OCI-LY1 (cell line): ENCODE measurements at regions not wholly inside any gene's neighbourhood (a gene's known extent, or its start where the extent isn't known, plus 50 kb on each side); places are given as distances from the start of the nearest gene placed in this dataset.
"Not testable (repeated sequence)": the region's sequence is repeated elsewhere in the genome, so short reads cannot be mapped to it uniquely, and the experiment has no call there.

Source experiments
- H2AFZ ChIP-seq: fragments of 200-600 bp; sonication (generic), shearing (Covaris generic); 2 replicates; pipeline ENCODE4 v1.6.0; 2014; ENCODE audit warnings: antibody characterized with exemption, mild to moderate bottlenecking, low read length
- H3F3A ChIP-seq: fragments of 200-600 bp; sonication (generic), shearing (Covaris generic); 2 replicates; pipeline ENCODE4 v1.6.0; 2014; ENCODE audit warnings: mild to moderate bottlenecking, antibody characterized with exemption, low read length, moderate library complexity; ENCODE audit not compliant: insufficient read depth
- H3K27ac ChIP-seq: fragments of 200-600 bp; sonication (generic); 2 replicates; pipeline ENCODE4 v1.5.1; 2014; ENCODE audit warnings: low read length, mixed run types, mild to moderate bottlenecking, low read depth; ENCODE audit not compliant: poor library complexity, severe bottlenecking
- H3K27me3 ChIP-seq: fragments of 200-600 bp; sonication (generic); 2 replicates; pipeline ENCODE4 v1.6.0; 2014; ENCODE audit warnings: antibody characterized with exemption, mild to moderate bottlenecking, low read length, moderate library complexity; ENCODE audit not compliant: insufficient read depth
- H3K36me3 ChIP-seq: fragments of 200-600 bp; sonication (generic); 2 replicates; pipeline ENCODE4 v1.6.1; 2014; ENCODE audit warnings: mild to moderate bottlenecking, antibody characterized with exemption, low read length, moderate library complexity, mixed read lengths; ENCODE audit not compliant: insufficient read depth
- H3K4me1 ChIP-seq: fragments of 200-600 bp; sonication (generic); 2 replicates; pipeline ENCODE4 v1.5.1; 2014; ENCODE audit warnings: mild to moderate bottlenecking, low read length, moderate library complexity; ENCODE audit not compliant: insufficient read depth, severe bottlenecking
- H3K4me2 ChIP-seq: fragments of 200-600 bp; sonication (generic), shearing (Covaris generic); 2 replicates; pipeline ENCODE4 v1.6.1; 2014; ENCODE audit warnings: low read length
- H3K4me3 ChIP-seq: fragments of 200-600 bp; sonication (generic); 2 replicates; pipeline ENCODE4 v1.5.1; 2014; ENCODE audit warnings: low read length, low read depth, mild to moderate bottlenecking, mixed read lengths; ENCODE audit not compliant: poor library complexity, severe bottlenecking
- H3K79me2 ChIP-seq: fragments of 200-600 bp; shearing (Covaris generic); 2 replicates; pipeline ENCODE4 v1.6.1; 2016; ENCODE audit warnings: mixed run types, low read length, mixed read lengths; ENCODE audit not compliant: insufficient read depth
- H3K9ac ChIP-seq: fragments of 200-600 bp; sonication (generic), shearing (Covaris generic); 2 replicates; pipeline ENCODE4 v1.6.1; 2014; ENCODE audit warnings: mild to moderate bottlenecking, low read length, mixed read lengths
- H3K9me2 ChIP-seq: fragments of 200-600 bp; sonication (generic), shearing (Covaris generic); 2 replicates; pipeline ENCODE4 v1.6.1; 2014; ENCODE audit warnings: low read depth, mild to moderate bottlenecking, low read length, mixed read lengths
- H3K9me3 ChIP-seq: fragments of 200-600 bp; shearing (Covaris generic); 2 replicates; pipeline ENCODE4 v1.6.1; 2014; ENCODE audit warnings: low read length, mixed read lengths
- H4K20me1 ChIP-seq: fragments of 200-600 bp; sonication (generic), shearing (Covaris generic); 2 replicates; pipeline ENCODE4 v1.6.0; 2016; ENCODE audit warnings: mild to moderate bottlenecking, low read length; ENCODE audit not compliant: insufficient read depth
- EZH2 ChIP-seq: fragments of 200-600 bp; sonication (generic), shearing (Covaris generic); IDR thresholded peaks from 2 replicates; pipeline ENCODE4 v1.8.0; 2017; ENCODE audit warnings: borderline replicate concordance, mixed run types, mild to moderate bottlenecking, antibody characterized with exemption, low read length, moderate library complexity, mixed read lengths
- TF ChIP-seq, protein P1 (sequence below): fragments of 200-600 bp; sonication (generic), shearing (Covaris generic); IDR thresholded peaks from 2 replicates; pipeline ENCODE4 v1.5.1; 2017; ENCODE audit warnings: mild to moderate bottlenecking, antibody characterized with exemption, low read length, moderate library complexity, mixed read lengths

DNA sequence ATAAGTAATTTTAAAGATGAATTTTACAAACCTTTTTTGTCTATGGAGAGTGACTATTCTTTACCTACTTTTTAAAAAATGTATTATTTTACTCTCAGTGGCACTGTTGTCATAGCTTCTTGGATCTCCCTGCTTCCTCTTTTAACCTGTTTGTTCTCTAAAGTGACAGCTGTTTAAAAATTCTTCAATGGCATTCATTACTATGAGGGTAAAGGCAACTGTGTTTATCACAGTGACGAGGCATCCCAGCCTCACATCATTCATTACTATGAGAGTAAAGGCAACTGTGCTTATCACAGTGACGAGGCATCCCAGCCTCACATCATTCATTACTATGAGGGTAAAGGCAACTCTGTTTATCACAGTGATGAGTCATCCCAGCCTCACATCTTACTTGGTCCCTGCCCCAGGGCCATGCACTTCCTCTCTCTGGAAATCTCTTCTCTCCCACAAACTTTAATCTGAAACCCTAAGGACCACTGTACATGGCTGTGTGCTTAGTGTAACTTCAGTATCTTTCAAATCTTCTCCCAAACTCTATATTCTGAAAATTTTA, 101.7 kb upstream of the ZNF717 start:
- H3K9me3 ChIP-seq: no peaks in the 10 kb centered on the region
- H3K27ac ChIP-seq: no peak overlapping the region
- no peak overlapping the region for H3K4me2 ChIP-seq
- H3K27me3 ChIP-seq: no peaks in the 10 kb centered on the region
- H3K4me1 ChIP-seq: no peaks in the 10 kb centered on the region
- H3K79me2 ChIP-seq: no peaks in the 10 kb centered on the region
- no peaks in the 10 kb centered on the region for H4K20me1 ChIP-seq
- no peak overlapping the region for H3K9ac ChIP-seq
- no peaks in the 10 kb centered on the region for H3F3A ChIP-seq
- TF ChIP-seq EZH2: no peak
- TF ChIP-seq, protein P1, sequence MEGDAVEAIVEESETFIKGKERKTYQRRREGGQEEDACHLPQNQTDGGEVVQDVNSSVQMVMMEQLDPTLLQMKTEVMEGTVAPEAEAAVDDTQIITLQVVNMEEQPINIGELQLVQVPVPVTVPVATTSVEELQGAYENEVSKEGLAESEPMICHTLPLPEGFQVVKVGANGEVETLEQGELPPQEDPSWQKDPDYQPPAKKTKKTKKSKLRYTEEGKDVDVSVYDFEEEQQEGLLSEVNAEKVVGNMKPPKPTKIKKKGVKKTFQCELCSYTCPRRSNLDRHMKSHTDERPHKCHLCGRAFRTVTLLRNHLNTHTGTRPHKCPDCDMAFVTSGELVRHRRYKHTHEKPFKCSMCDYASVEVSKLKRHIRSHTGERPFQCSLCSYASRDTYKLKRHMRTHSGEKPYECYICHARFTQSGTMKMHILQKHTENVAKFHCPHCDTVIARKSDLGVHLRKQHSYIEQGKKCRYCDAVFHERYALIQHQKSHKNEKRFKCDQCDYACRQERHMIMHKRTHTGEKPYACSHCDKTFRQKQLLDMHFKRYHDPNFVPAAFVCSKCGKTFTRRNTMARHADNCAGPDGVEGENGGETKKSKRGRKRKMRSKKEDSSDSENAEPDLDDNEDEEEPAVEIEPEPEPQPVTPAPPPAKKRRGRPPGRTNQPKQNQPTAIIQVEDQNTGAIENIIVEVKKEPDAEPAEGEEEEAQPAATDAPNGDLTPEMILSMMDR: no peak
- no peaks in the 10 kb centered on the region for H3K36me3 ChIP-seq
- no peak overlapping the region for H3K4me3 ChIP-seq
- H3K9me2 ChIP-seq: no peaks in the 10 kb centered on the region
- H2AFZ ChIP-seq: no peak overlapping the region

DNA sequence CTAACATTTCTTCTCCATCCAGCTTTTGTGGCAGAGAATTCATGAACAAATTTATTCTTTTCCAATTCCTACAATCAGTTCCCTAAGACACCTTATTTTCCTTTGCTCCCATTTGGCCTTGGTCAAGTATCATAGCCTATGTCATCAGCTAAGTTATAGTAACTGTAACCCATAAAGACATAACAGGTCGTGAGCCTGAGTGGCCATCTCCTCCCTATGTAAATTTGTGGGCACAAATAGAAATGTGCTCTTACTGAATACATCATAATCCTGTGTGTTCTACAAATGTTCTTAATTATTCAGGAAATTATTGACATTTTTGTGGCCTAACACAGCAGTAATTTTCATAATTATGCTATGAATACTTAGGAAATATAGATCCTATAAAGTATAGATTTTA, 108.9 kb upstream of the ZNF717 start:
- Histone ChIP-seq H3K27me3 (no peaks in the 10 kb centered on the region), H3K9me2 (no peaks in the 10 kb centered on the region), H3K4me2 (no peak overlapping the region), H3K4me1 (no peaks in the 10 kb centered on the region), H2AFZ (no peak overlapping the region), H3K4me3 (no peak overlapping the region), H3K9ac (no peak overlapping the region), H3K79me2 (no peaks in the 10 kb centered on the region), H3F3A (no peaks in the 10 kb centered on the region), H3K9me3 (no peaks in the 10 kb centered on the region), H3K27ac (no peak overlapping the region), H3K36me3 (no peaks in the 10 kb centered on the region), H4K20me1 (no peaks in the 10 kb centered on the region)
- TF ChIP-seq EZH2: no peak
- TF ChIP-seq, protein P1: no peak

DNA sequence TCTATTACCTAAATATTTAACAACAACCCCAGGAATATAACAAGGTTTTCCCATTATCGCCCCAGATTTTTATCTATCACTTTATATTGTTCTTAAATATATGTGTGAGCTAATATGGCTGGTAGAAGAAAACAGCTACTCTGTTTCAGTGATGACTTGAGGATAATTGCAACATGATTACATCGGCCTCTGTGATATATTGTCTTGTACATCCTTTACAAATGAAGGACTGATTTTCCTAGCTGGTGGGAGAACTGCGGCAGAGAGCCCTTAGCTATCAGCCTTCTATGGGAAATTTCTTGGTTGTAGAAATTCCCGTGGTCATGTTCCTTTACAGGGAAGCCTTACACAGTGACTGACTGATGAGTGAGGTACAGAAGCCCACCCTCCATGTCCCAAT, 110.9 kb upstream of the ZNF717 start:
- H3K9me3 ChIP-seq: no peaks in the 10 kb centered on the region
- TF ChIP-seq, protein P1: no peak
- no peak for TF ChIP-seq EZH2
- H3K79me2 ChIP-seq: no peaks in the 10 kb centered on the region
- H4K20me1 ChIP-seq: no peaks in the 10 kb centered on the region
- H2AFZ ChIP-seq: no peak overlapping the region
- H3F3A ChIP-seq: no peaks in the 10 kb centered on the region
- H3K27me3 ChIP-seq: no peaks in the 10 kb centered on the region
- no peaks in the 10 kb centered on the region for H3K36me3 ChIP-seq
- no peak overlapping the region for H3K4me2 ChIP-seq
- H3K9me2 ChIP-seq: no peaks in the 10 kb centered on the region
- H3K9ac ChIP-seq: no peak overlapping the region
- H3K4me3 ChIP-seq: no peak overlapping the region
- no peak overlapping the region for H3K27ac ChIP-seq
- no peaks in the 10 kb centered on the region for H3K4me1 ChIP-seq

DNA sequence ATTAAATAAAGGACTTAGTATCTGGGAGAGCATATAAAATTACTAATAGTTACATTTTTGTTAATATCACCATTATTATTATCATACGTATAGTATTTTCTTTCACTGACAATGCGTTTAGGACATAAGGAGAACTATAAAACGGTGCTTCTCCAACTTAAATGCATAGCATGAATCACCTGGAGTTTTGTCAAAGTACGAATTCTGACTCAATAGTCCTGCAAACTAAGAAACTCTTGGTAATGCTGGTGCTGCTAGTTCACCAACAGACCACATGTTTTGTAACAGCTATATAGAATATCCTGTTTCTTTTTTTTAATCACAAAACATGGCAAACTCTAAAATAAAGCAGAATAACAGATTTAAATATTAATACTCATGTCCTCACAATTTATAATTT, 116.1 kb upstream of the ZNF717 start:
- H3K9me2 ChIP-seq, H3F3A ChIP-seq, H3K4me2 ChIP-seq, H3K9me3 ChIP-seq, H2AFZ ChIP-seq, H3K79me2 ChIP-seq, H3K4me3 ChIP-seq, H3K36me3 ChIP-seq, H3K27ac ChIP-seq, H3K27me3 ChIP-seq, H4K20me1 ChIP-seq, H3K4me1 ChIP-seq, H3K9ac ChIP-seq: not testable (repeated sequence)
